Loucy (cell line): ENCODE measurements at regions not wholly inside any gene's neighbourhood (a gene's known extent, or its start where the extent isn't known, plus 50 kb on each side); places are given as distances from the start of the nearest gene placed in this dataset.

Experiments used
- EZH2phosphoT487 ChIP-seq: fragments of 200-600 bp; IDR thresholded peaks from 2 replicates; pipeline ENCODE4 v1.6.1; 2018; ENCODE audit warnings: antibody characterized with exemption, mild to moderate bottlenecking, moderate library complexity, borderline replicate concordance
- TF ChIP-seq, protein P1 (sequence below): fragments of 200-600 bp; sonication (generic); conservative IDR thresholded peaks from 2 replicates; pipeline ENCODE4 v1.5.1; 2014; ENCODE audit warnings: mild to moderate bottlenecking, antibody characterized with exemption, low read length

GRCh38 chr7:52253953-52254352, 781.5 kb upstream of the POM121L12 start:
- TF ChIP-seq, protein P1, sequence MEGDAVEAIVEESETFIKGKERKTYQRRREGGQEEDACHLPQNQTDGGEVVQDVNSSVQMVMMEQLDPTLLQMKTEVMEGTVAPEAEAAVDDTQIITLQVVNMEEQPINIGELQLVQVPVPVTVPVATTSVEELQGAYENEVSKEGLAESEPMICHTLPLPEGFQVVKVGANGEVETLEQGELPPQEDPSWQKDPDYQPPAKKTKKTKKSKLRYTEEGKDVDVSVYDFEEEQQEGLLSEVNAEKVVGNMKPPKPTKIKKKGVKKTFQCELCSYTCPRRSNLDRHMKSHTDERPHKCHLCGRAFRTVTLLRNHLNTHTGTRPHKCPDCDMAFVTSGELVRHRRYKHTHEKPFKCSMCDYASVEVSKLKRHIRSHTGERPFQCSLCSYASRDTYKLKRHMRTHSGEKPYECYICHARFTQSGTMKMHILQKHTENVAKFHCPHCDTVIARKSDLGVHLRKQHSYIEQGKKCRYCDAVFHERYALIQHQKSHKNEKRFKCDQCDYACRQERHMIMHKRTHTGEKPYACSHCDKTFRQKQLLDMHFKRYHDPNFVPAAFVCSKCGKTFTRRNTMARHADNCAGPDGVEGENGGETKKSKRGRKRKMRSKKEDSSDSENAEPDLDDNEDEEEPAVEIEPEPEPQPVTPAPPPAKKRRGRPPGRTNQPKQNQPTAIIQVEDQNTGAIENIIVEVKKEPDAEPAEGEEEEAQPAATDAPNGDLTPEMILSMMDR, result no peak
- TF ChIP-seq EZH2phosphoT487, result no peak
